Activated naive CD4-positive, alpha-beta T cell treated with anti-CD3 and anti-CD28 coated beads, Interleukin-2, amount 10 ng/mL, durations not matched to agents 7 days and 5 days (primary cell): ENCODE measurements at regions not wholly inside any gene's neighbourhood (a gene's known extent, or its start where the extent isn't known, plus 50 kb on each side); places are given as distances from the start of the nearest gene placed in this dataset.

Source experiments
- CTCF ChIA-PET: fragments of 350-600 bp; sonication (Branson Sonifier 250); formaldehyde crosslinking; loops from one replicate; lab custom pipeline; 2021; ENCODE audit warnings: antibody characterized with exemption; lab: Charles Lee
- DNase-seq: peaks from one replicate; pipeline ENCODE4 v3.0.0-alpha.2; 2020
- H3K27ac Mint-ChIP-seq: one replicate; pipeline ENCODE4 v1.8.0; 2021; ENCODE audit warnings: mild to moderate bottlenecking, moderate library complexity, mixed read lengths
- H3K27me3 Mint-ChIP-seq: one replicate; pipeline ENCODE4 v1.8.0; 2021; ENCODE audit warnings: mild to moderate bottlenecking, mixed read lengths
- H3K36me3 Mint-ChIP-seq: one replicate; pipeline ENCODE4 v1.8.0; 2021; ENCODE audit warnings: mixed read lengths
- H3K4me1 Mint-ChIP-seq: one replicate; pipeline ENCODE4 v1.8.0; 2021; ENCODE audit warnings: mixed read lengths
- H3K4me3 Mint-ChIP-seq: one replicate; pipeline ENCODE4 v1.8.0; 2021; ENCODE audit warnings: mild to moderate bottlenecking, moderate library complexity, mixed read lengths
- H3K9me3 Mint-ChIP-seq: one replicate; pipeline ENCODE4 v1.8.0; 2021; ENCODE audit warnings: mixed read lengths

DNA sequence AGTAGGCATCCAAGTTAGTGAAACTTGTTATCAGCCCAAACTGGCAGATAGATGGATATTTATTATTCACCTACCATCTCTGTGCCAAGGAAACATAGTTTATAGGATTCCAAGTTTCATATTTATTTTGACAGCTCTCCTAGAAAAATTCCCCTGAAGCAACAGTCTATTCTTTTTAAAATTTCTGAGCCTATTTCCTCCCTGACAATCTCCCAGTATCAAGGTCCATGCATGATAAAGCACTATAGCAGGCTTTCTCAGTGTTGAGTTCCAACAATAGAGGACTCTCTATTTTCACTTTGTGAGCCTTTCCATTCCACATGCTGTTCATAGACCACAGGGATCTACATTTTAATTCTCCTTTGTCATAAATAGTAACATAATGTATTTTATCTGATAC, 312.6 kb downstream of the SLITRK6 start:
- Mint-ChIP-seq H3K36me3 (no peaks in the 10 kb centered on the region), H3K27me3 (no peaks in the 10 kb centered on the region), H3K4me3 (no peak overlapping the region), H3K4me1 (no peaks in the 10 kb centered on the region), H3K27ac (no peak overlapping the region), H3K9me3 (peaks cover 2% of the 10 kb centered on the region)
- CTCF ChIA-PET: no interaction called here
- no peak for DNase-seq

DNA sequence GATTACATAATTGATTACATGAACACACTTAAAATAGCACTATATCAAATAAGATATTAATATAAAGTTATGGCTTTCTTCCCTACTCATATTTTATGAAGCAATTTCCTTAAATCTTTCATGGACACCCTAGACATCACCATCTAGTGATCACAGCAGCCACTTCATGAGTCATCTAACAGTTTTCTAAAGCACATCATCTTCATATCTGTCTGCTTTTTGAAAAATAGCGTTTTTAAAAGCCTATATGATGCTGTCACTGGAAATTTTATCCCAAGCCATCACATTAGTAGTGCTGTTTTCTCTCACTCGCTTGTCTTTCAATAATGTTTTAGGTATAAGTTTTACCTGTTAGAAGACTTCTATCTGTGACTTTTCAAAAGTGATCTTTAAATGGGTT, 326.1 kb downstream of the SLITRK6 start:
- H3K4me3 Mint-ChIP-seq: no peak overlapping the region
- no peak for DNase-seq
- H3K9me3 Mint-ChIP-seq: no peaks in the 10 kb centered on the region
- H3K27ac Mint-ChIP-seq: no peak overlapping the region
- no peaks in the 10 kb centered on the region for H3K4me1 Mint-ChIP-seq
- H3K36me3 Mint-ChIP-seq: no peaks in the 10 kb centered on the region
- CTCF ChIA-PET: no interaction called here
- no peaks in the 10 kb centered on the region for H3K27me3 Mint-ChIP-seq

DNA sequence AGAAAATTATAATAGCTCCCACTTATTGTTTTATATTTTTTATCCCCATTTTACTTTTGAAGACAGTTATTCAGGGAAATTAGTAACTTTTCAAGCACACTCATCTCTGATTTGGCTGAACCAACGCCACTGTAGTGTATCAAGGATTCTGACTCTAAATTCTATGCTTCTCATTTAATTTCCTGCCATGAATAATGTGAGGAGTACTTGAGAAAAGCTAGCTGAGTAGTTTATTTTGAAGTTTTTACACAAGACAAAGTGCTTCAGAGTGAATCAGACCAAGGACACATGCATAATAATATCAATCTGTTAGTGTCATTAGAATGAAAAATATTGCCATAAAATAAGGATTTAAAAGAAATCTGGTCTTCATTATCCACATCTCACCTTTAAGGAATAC, 329.9 kb downstream of the SLITRK6 start:
- peaks cover 2% of the 10 kb centered on the region for H3K9me3 Mint-ChIP-seq
- no peak overlapping the region for H3K4me3 Mint-ChIP-seq
- no peak overlapping the region for H3K27ac Mint-ChIP-seq
- no peaks in the 10 kb centered on the region for H3K27me3 Mint-ChIP-seq
- H3K4me1 Mint-ChIP-seq: no peaks in the 10 kb centered on the region
- H3K36me3 Mint-ChIP-seq: no peaks in the 10 kb centered on the region
- no peak for DNase-seq
- CTCF ChIA-PET: no interaction called here

DNA sequence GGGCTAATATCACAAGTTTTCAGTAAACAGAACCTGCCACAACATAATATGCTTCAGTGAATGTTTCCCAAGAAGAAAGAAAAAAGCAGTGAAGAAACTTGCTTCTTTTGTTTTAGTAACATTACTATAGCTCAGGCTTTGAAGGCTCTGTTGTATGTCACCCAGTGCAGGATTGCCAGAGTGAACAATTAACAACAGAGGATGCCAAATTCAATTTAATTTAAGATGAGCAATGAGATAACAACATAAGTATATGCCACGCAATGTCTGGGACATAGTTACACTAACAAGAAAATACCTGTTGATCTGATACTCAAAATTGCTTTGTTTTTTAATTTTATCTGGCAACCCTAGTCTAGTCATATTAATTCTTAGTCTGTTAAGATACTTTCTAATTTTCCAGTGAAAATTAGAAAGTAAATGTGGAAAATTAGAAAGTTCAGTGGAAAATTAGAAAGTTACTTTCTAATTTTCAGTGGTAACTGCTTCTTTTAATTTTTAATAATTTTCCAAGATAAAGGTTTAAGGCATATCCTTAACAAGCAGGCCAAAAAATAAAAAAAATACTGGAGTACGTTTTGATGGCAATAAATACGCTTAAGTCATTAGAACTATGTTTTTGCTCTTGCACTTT, 336.3 kb downstream of the SLITRK6 start:
- Mint-ChIP-seq H3K9me3 (peaks cover 9% of the 10 kb centered on the region), H3K4me3 (no peak overlapping the region), H3K27me3 (no peaks in the 10 kb centered on the region), H3K27ac (no peak overlapping the region), H3K36me3 (no peaks in the 10 kb centered on the region), H3K4me1 (no peaks in the 10 kb centered on the region)
- no peak for DNase-seq
- CTCF ChIA-PET: no interaction called here

DNA sequence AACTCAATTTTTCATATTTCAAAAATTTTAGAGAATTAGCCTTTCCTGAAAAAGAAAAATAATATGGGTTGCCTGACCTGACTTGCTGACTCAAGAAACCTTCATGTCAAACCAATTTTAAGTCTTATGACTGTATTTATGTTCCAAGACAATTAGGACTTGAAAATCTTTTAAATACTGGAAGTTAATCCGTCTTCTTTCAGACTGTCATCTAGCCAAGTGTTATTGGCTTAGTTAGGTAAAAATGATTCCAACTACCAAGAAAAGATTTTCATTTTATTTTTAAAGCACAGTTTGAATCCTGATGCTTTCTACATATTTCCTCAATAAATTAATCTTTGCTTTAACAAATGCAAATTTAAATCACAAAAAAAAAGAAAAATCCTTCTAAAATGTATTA, 337.6 kb downstream of the SLITRK6 start:
- no peak overlapping the region for H3K27ac Mint-ChIP-seq

DNA sequence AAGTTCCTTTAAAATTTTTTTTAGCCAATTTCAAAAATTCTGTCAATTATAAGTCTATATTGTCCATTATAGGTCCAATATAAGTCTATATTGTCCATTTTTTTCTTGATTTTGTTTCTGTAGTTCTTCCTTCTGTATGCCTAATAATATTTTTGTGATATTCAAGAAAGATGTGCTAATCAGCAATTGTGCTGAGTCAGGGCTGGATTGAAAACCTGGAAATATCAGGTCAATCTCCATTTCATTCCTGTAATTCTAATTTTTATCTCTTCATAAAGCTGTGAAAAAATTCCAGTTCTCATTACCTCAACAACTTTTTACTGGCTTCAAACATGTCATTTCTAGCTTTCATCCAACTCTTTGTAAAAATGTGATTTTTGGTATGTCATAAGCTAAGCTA, 353.7 kb downstream of the SLITRK6 start:
- no peak overlapping the region for H3K27ac Mint-ChIP-seq
- no peak for DNase-seq
- H3K9me3 Mint-ChIP-seq: no peaks in the 10 kb centered on the region
- no peaks in the 10 kb centered on the region for H3K27me3 Mint-ChIP-seq
- H3K36me3 Mint-ChIP-seq: no peaks in the 10 kb centered on the region
- CTCF ChIA-PET: no interaction called here
- no peaks in the 10 kb centered on the region for H3K4me1 Mint-ChIP-seq
- H3K4me3 Mint-ChIP-seq: no peak overlapping the region

More for the DNA sequence above, 337.6 kb downstream of the SLITRK6 start:
- Mint-ChIP-seq H3K9me3 (peaks cover 17% of the 10 kb centered on the region), H3K27me3 (no peaks in the 10 kb centered on the region), H3K4me1 (no peaks in the 10 kb centered on the region), H3K4me3 (no peak overlapping the region), H3K36me3 (no peaks in the 10 kb centered on the region)
- no peak for DNase-seq
- CTCF ChIA-PET: no interaction called here

DNA sequence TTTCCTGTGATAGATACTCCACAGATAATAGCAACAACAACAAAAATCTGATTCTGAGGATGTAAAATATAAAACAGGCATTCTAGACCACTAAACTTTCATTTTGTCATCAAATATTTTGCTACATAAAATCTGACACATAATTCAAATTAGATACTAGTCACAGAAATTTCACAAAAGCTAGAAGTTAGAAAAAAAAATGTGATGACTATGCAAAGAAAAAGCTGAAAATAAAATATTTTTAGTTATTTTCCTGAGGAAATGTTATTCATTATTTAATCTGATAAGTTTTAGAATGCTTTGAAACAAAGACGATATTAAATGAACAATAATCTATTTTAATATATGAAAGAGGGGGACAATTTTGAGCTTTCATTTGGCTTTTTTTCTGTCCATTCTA, 357.2 kb downstream of the SLITRK6 start:
- no peak overlapping the region for H3K27ac Mint-ChIP-seq
- H3K36me3 Mint-ChIP-seq: no peaks in the 10 kb centered on the region
- no peaks in the 10 kb centered on the region for H3K9me3 Mint-ChIP-seq
- DNase-seq: no peak
- no peaks in the 10 kb centered on the region for H3K4me1 Mint-ChIP-seq
- H3K27me3 Mint-ChIP-seq: no peaks in the 10 kb centered on the region
- no peak overlapping the region for H3K4me3 Mint-ChIP-seq
- CTCF ChIA-PET: no interaction called here

DNA sequence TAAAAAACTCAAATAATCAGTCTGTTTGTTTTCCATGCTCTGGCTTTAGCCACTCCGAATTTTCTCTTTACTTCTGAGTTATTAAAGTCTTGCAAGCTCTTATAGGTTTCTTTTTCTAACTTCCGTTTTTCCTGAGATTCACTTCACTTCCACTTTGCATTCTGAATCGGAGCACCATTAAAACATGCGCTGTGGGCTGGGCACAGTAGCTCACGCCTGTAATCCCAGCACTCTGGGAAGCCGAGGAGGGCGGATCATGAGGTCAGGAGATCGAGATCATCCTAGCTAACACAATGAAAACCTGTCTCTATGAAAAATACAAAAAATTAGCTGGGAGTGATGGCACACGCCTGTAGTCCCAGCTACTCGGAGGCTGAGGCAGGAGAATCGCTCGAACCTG, 357.9 kb downstream of the SLITRK6 start:
- H3K4me1 Mint-ChIP-seq: no peaks in the 10 kb centered on the region
- H3K27me3 Mint-ChIP-seq: no peaks in the 10 kb centered on the region
- H3K27ac Mint-ChIP-seq: no peak overlapping the region
- no peak for DNase-seq
- no peaks in the 10 kb centered on the region for H3K9me3 Mint-ChIP-seq
- H3K4me3 Mint-ChIP-seq: no peak overlapping the region
- CTCF ChIA-PET: no interaction called here
- H3K36me3 Mint-ChIP-seq: no peaks in the 10 kb centered on the region

DNA sequence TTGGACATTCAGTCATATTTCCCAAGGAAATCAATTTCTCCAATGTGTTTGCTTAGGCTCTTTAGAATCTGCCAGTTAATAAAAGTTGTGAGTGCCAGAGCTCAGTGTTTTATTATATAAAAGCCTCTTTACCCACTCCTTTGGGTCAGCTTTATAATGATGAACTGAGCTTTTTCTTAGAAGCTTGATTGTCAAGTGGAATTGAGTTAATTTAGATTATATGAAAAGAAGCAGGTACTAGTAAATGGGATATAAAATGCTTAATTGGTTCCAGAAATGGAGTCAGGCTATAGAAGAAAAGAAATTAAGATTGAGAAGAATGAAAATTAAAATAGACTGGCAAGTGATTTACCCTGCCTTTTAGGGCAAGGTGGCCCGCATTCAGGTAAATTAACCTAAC, 363.2 kb downstream of the SLITRK6 start:
- H3K9me3 Mint-ChIP-seq: no peaks in the 10 kb centered on the region
- H3K4me1 Mint-ChIP-seq: no peaks in the 10 kb centered on the region
- H3K27me3 Mint-ChIP-seq: no peaks in the 10 kb centered on the region
- H3K4me3 Mint-ChIP-seq: no peak overlapping the region
- H3K36me3 Mint-ChIP-seq: no peaks in the 10 kb centered on the region
- DNase-seq: no peak
- CTCF ChIA-PET: no interaction called here
- no peak overlapping the region for H3K27ac Mint-ChIP-seq

DNA sequence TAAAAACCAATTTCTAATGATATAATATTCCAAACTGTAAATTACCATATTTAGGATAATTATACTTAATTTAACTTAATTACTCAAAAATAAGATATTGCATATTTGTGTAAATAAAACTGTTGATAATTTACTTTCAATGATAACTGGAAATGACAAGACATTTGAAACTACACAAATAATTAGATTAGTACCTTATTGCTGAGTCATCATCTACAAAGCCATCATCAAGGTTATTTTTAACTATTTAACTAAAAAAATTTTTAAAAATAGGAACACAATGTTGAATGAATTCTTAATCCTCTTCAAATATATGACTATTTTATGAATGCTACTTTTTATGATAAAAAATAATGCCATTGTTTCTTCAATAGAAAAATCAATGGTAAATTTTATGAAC, 364.3 kb downstream of the SLITRK6 start:
- CTCF ChIA-PET: no interaction called here
- H3K36me3 Mint-ChIP-seq: no peaks in the 10 kb centered on the region
- no peak overlapping the region for H3K4me3 Mint-ChIP-seq
- H3K27me3 Mint-ChIP-seq: no peaks in the 10 kb centered on the region
- no peaks in the 10 kb centered on the region for H3K9me3 Mint-ChIP-seq
- DNase-seq: no peak
- H3K27ac Mint-ChIP-seq: no peak overlapping the region
- H3K4me1 Mint-ChIP-seq: no peaks in the 10 kb centered on the region

DNA sequence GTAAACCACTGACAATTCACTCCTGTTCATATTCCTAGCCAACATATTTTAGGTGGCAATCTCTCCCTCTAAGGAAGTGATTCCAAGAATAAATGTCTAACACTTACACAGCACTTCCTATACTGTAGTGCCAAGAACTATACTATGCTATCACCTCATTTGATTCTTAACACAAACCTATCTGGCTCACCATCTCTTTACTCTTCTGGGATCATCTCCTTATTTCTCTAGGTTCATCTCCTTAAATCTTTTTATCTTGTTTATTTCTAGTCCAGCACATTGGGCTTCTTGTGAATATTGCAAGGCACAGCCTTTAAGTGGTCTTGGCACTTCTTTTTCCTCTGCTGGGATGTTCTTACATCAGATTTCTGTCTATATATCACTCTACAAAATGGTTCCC, 366.3 kb downstream of the SLITRK6 start:
- Mint-ChIP-seq H3K27me3 (no peaks in the 10 kb centered on the region), H3K27ac (no peak overlapping the region), H3K36me3 (no peaks in the 10 kb centered on the region), H3K4me3 (no peak overlapping the region), H3K4me1 (no peaks in the 10 kb centered on the region), H3K9me3 (no peaks in the 10 kb centered on the region)
- CTCF ChIA-PET: no interaction called here
- DNase-seq: no peak

DNA sequence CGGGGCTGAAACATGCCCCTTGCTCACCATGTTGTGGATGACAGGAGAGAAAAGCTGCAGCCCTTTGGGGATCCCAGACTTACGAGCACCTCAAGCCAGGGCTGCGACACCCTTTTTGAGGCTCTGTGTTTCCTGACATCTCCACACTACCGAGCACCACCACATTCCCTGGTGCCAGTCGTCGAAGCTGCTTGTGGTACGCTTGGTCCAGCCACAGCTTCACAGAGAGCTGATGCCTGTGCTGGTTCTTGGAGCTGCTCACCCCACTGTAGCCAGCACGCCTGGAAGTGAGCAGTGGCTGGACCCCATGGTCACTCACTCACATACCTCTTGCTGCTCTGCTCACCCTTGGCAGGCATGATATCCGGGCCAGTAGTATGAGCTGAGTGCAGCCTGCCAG, 367.5 kb downstream of the SLITRK6 start:
- Mint-ChIP-seq H3K27ac (no peak overlapping the region), H3K4me1 (no peaks in the 10 kb centered on the region), H3K9me3 (no peaks in the 10 kb centered on the region), H3K36me3 (no peaks in the 10 kb centered on the region), H3K27me3 (no peaks in the 10 kb centered on the region), H3K4me3 (no peak overlapping the region)
- CTCF ChIA-PET: no interaction called here
- no peak for DNase-seq

DNA sequence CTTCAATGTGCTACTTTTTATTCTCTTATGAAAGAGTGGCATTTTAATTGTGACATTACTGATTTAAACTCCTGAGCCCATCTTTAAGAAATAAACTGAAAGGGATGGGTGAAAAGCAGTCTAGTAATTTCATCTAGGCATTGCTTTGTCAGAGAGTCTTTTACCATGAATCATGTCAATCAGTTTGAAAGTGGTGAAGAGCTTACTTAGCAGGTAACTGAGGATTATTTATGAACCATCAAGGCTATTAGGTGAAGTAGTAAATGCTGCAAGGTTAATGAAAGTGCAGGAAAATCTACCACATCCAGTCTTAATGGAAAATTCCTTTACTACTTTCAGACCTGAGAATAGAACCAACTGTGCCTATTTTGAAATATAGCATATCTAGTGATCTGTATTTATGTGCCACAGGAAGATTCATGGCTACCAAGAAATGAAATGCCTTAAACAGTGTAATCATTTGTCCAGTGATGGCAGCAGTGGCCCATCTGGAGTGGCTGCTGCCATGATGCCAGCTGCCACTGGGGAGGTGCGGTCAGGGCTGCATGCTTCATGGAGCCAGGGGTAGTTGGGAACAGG, 368.9 kb downstream of the SLITRK6 start:
- Mint-ChIP-seq H3K4me3 (no peak overlapping the region), H3K4me1 (no peaks in the 10 kb centered on the region), H3K36me3 (no peaks in the 10 kb centered on the region), H3K27ac (no peak overlapping the region), H3K27me3 (no peaks in the 10 kb centered on the region), H3K9me3 (no peaks in the 10 kb centered on the region)
- no peak for DNase-seq
- CTCF ChIA-PET: no interaction called here

DNA sequence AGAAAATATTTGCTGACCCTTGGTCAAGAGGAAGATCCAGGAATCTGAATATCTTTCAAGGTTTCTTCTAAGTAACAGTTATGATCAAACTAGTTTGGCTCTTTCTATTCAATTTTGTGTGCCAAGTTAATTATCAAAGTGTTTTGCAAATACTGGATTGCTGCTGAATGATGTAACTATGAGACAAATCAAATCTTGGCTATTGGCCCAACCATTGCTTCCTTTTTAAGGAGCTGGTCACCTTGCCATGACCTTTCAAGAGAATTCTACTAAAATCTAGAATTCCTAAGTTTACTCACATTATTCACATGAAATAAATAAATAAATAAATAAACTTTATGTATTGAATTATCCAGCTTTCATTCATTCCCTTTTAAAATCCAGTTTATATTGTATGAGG, 371.8 kb downstream of the SLITRK6 start:
- H3K27ac Mint-ChIP-seq: no peak overlapping the region
- H3K4me3 Mint-ChIP-seq: no peak overlapping the region
- no peaks in the 10 kb centered on the region for H3K9me3 Mint-ChIP-seq
- no peak for DNase-seq
- H3K27me3 Mint-ChIP-seq: no peaks in the 10 kb centered on the region
- CTCF ChIA-PET: no interaction called here
- H3K36me3 Mint-ChIP-seq: no peaks in the 10 kb centered on the region
- no peaks in the 10 kb centered on the region for H3K4me1 Mint-ChIP-seq

DNA sequence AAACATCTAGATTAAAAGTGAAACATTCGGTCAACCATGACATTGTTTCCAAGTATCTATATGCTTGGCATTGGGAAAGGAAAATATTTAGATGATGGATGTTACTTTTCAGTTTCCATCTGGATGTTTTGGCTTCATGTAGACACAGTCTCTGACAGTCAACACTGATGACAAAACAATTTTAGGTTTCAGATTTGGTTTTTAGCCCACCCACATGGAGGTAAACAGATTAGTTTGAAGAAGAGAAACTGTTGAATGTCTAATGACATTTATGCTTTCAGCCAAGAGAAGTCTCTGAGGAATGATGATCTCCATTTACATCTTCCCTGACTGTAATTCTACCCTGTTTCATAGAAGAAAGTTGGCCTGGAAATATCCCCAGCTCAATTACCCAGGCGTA, 379.1 kb downstream of the SLITRK6 start:
- CTCF ChIA-PET: no interaction called here
- H3K4me3 Mint-ChIP-seq: no peak overlapping the region

DNA sequence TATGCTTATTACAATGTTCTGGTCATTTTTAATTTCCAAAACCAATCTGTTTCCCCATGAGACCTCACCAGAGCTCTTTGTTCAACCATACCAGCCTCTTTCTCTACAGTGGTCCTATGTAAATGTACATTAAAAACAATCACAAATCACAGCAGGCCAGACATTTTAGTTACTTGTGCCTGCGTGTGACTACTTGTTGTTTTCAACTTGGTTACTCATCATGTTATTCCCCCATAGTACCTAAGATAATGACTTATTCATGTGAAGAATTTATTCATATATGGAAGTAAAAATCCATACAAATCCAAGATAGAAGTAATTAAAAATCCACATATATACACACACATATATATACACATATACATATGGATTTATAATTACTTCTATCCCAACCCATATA, 379.6 kb downstream of the SLITRK6 start:
- no peak overlapping the region for H3K4me3 Mint-ChIP-seq
- CTCF ChIA-PET: no interaction called here
- no peaks in the 10 kb centered on the region for H3K4me1 Mint-ChIP-seq
- H3K9me3 Mint-ChIP-seq: peaks cover 1% of the 10 kb centered on the region
- no peak for DNase-seq
- H3K27ac Mint-ChIP-seq: no peak overlapping the region
- H3K36me3 Mint-ChIP-seq: no peaks in the 10 kb centered on the region
- H3K27me3 Mint-ChIP-seq: no peaks in the 10 kb centered on the region

More for the DNA sequence above, 379.1 kb downstream of the SLITRK6 start:
- H3K9me3 Mint-ChIP-seq: peaks cover 1% of the 10 kb centered on the region
- no peak overlapping the region for H3K27ac Mint-ChIP-seq
- H3K4me1 Mint-ChIP-seq: no peaks in the 10 kb centered on the region
- H3K36me3 Mint-ChIP-seq: no peaks in the 10 kb centered on the region
- H3K27me3 Mint-ChIP-seq: no peaks in the 10 kb centered on the region
- no peak for DNase-seq
